Endothelial cell of umbilical vein (primary cell): ENCODE measurements at regions not wholly inside any gene's neighbourhood (a gene's known extent, or its start where the extent isn't known, plus 50 kb on each side); places are given as distances from the start of the nearest gene placed in this dataset.

Experiments
- BruUV-seq: library from RNA; stranded (reverse); fragments of 400-500 nt; replicated peaks from 2 replicates; lab custom pipeline; 2021; lab: Mats Ljungman, UMichigan
- CTCF ChIA-PET: fragments of 300-600, 350-600 bp; sonication (Branson Sonifier 250); formaldehyde crosslinking; loops from one replicate; lab custom pipeline; 2021; ENCODE audit warnings: antibody characterized with exemption, inconsistent platforms; lab: Charles Lee
- POLR2A ChIA-PET: fragments of 300-600, 350-600 bp; sonication (Branson Sonifier 250); formaldehyde crosslinking; loops from one replicate; lab custom pipeline; 2021; ENCODE audit warnings: antibody characterized with exemption, inconsistent platforms; lab: Charles Lee
- DNase-seq: peaks from one replicate; pipeline ENCODE4 v3.0.0-alpha.2; 2011; ENCODE audit warnings: low read depth, low spot score
- FAIRE-seq: peaks from 2 replicates; lab custom pipeline; 2011; peaks lifted over from hg19 to GRCh38; lab: Jason Lieb, UNC
- H2AFZ ChIP-seq: 2 replicates; pipeline ENCODE4 v1.6.0; 2012; ENCODE audit warnings: low read depth, low read length, control low read depth, inconsistent platforms
- H3K27ac ChIP-seq: 2 replicates; pipeline ENCODE4 v1.5.1; 2011; ENCODE audit warnings: low read depth, mild to moderate bottlenecking, control low read depth, low read length, moderate library complexity; ENCODE audit not compliant: insufficient read depth
- H3K27me3 ChIP-seq, 2 experiments: 2 replicates each; pipeline versions ENCODE4 v1.6.0 to v1.6.1; 2011; ENCODE audit warnings: low read length in 2 of 2, mixed read lengths in 1 of 2; ENCODE audit not compliant: control insufficient read depth in 2 of 2, insufficient read depth in 2 of 2
- H3K36me3 ChIP-seq, 2 experiments: 2 replicates in 1 of 2; 3 replicates in 1 of 2; pipeline ENCODE4 v1.5.1; 2011; ENCODE audit warnings: low read length in 2 of 2, mild to moderate bottlenecking in 1 of 2, moderate library complexity in 1 of 2; ENCODE audit not compliant: control insufficient read depth in 2 of 2, insufficient read depth in 2 of 2; ENCODE audit errors: extremely low read depth in 1 of 2
- H3K4me1 ChIP-seq: 3 replicates; pipeline ENCODE4 v1.5.1; 2011; ENCODE audit warnings: mild to moderate bottlenecking, low read length; ENCODE audit not compliant: control insufficient read depth, insufficient read depth; ENCODE audit errors: extremely low read depth
- H3K4me2 ChIP-seq: 2 replicates; pipeline ENCODE4 v1.6.1; 2011; ENCODE audit warnings: low read length, control low read depth, mixed read lengths; ENCODE audit not compliant: insufficient read depth
- H3K4me3 ChIP-seq, 3 experiments: fragments of 200-600 bp in 1 of 3; sonication (generic), shearing (Covaris generic) in 1 of 3; replicated peaks in 1 of 3; 2 replicates each; pipeline ENCODE4 v1.5.1; 2011 to 2016; ENCODE audit warnings: control low read depth in 3 of 3, low read length in 3 of 3, mild to moderate bottlenecking in 2 of 3, inconsistent platforms in 1 of 3, low read depth in 1 of 3, moderate library complexity in 1 of 3; ENCODE audit not compliant: insufficient read depth in 1 of 3
- H3K79me2 ChIP-seq: 2 replicates; pipeline ENCODE4 v1.6.0; 2012; ENCODE audit warnings: low read length, inconsistent platforms; ENCODE audit not compliant: control insufficient read depth, insufficient read depth
- H3K9ac ChIP-seq: replicated peaks from 2 replicates; pipeline ENCODE3; 2011; ENCODE audit warnings: low read length, control low read depth; ENCODE audit not compliant: insufficient read depth; ENCODE audit errors: extremely low read depth
- H3K9me1 ChIP-seq: replicated peaks from 3 replicates; pipeline ENCODE4 v1.6.0; 2011; ENCODE audit warnings: mild to moderate bottlenecking, low read length; ENCODE audit not compliant: control insufficient read depth, insufficient read depth; ENCODE audit errors: extremely low read depth
- H3K9me3 ChIP-seq: replicated peaks from 2 replicates; pipeline ENCODE4 v1.5.1; 2012; ENCODE audit warnings: low read length, inconsistent platforms; ENCODE audit not compliant: control insufficient read depth, insufficient read depth
- H4K20me1 ChIP-seq: replicated peaks from 2 replicates; pipeline ENCODE3; 2011; ENCODE audit warnings: mild to moderate bottlenecking, low read length; ENCODE audit not compliant: control insufficient read depth, insufficient read depth; ENCODE audit errors: extremely low read depth
- CTCF ChIP-seq, 2 donors: IDR thresholded peaks; 1 replicate in 1 of 2; 2 replicates in 1 of 2; pipeline ENCODE4 v1.5.1; 2011; ENCODE audit warnings: low read length in 2 of 2, mild to moderate bottlenecking in 2 of 2, moderate library complexity in 2 of 2, control low read depth in 1 of 2, inconsistent platforms in 1 of 2, low read depth in 1 of 2; ENCODE audit not compliant: insufficient read depth in 1 of 2; ENCODE audit errors: extremely low read depth in 1 of 2
- EZH2 ChIP-seq: IDR thresholded peaks from 2 replicates; pipeline ENCODE4 v1.6.1; 2012; ENCODE audit warnings: borderline replicate concordance, low read depth, mild to moderate bottlenecking, moderate library complexity, low read length, inconsistent platforms; ENCODE audit not compliant: severe bottlenecking
- FOS ChIP-seq: IDR thresholded peaks from 2 replicates; pipeline ENCODE4 v1.6.1; 2011; ENCODE audit warnings: mild to moderate bottlenecking, low read length, moderate library complexity, borderline replicate concordance; ENCODE audit not compliant: insufficient read depth
- GATA2 ChIP-seq: IDR thresholded peaks from 2 replicates; pipeline ENCODE4 v1.7.0; 2011; ENCODE audit warnings: low read depth, mild to moderate bottlenecking, moderate library complexity, mixed read lengths, low read length; ENCODE audit not compliant: insufficient read length, insufficient read depth
- JUN ChIP-seq: IDR thresholded peaks from 2 replicates; pipeline ENCODE4 v1.6.1; 2011; ENCODE audit warnings: borderline replicate concordance, low read depth; ENCODE audit not compliant: insufficient read length, insufficient read depth
- MAX ChIP-seq: IDR thresholded peaks from 2 replicates; pipeline ENCODE4 v1.6.1; 2011; ENCODE audit not compliant: insufficient read depth, insufficient read length
- POLR2AphosphoS5 ChIP-seq: IDR thresholded peaks from 2 replicates; pipeline ENCODE4 v1.6.1; 2012; ENCODE audit warnings: low read depth, mild to moderate bottlenecking, control low read depth, low read length, moderate library complexity; ENCODE audit not compliant: insufficient read depth
- dilution Hi-C: fragments of 300-500 bp; cut with MboI; formaldehyde crosslinking; loops from one replicate; pipeline ENCODE4 v1.15.0; 2019; ENCODE audit warnings: low sequenced_read_pairs; ENCODE audit not compliant: extremely low pct_ligation_motif_present
- intact Hi-C: fragments of 100-400 bp; cut with micrococcal nuclease; formaldehyde crosslinking; loops from one replicate; pipeline ENCODE4 v1.10.0; 2022

- BruUV-seq = no TSS peak
- Histone ChIP-seq H3K27ac (no peak overlapping the region), H4K20me1 (no peaks in the 10 kb centered on the region), H3K4me3 (no peak overlapping the region), H3K9me3 (peaks cover 3% of the 10 kb centered on the region), H2AFZ (no peak overlapping the region), H3K9me1 (no peaks in the 10 kb centered on the region), H3K9ac (no peak overlapping the region), H3K27me3 (no peaks in the 10 kb centered on the region), H3K79me2 (no peaks in the 10 kb centered on the region), H3K4me2 (no peak overlapping the region), H3K36me3 (no peaks in the 10 kb centered on the region), H3K4me1 (no peaks in the 10 kb centered on the region)
- ChIA-PET CTCF (no interaction called here), POLR2A (no interaction called here)
- intact Hi-C loops (no loop called here), dilution Hi-C loops (no loop called here)
- TF ChIP-seq EZH2 (no peak), JUN (no peak), GATA2 (no peak), POLR2AphosphoS5 (no peak), MAX (no peak), FOS (no peak), CTCF (IDR thresholded peaks at IDR 0.05; ENCODE audit: extremely low read depth in 1 of 2, insufficient read depth in 1 of 2, low read depth in 1 of 2, low read length in 2 of 2) (no peak)
- no peak for DNase-seq
- no peak for FAIRE-seq
These were observed 233.3 kb downstream of the FAM170A start for GRCh38 chr5:119862619-119863018.
